GM19238 (cell line): ENCODE measurements at regions not wholly inside any gene's neighbourhood (a gene's known extent, or its start where the extent isn't known, plus 50 kb on each side); places are given as distances from the start of the nearest gene placed in this dataset.
"Not testable (repeated sequence)": the region's sequence is repeated elsewhere in the genome, so short reads cannot be mapped to it uniquely, and the experiment has no call there.

Experiments
- DNase-seq: peaks from one replicate; pipeline ENCODE4 v3.0.0; 2011; ENCODE audit warnings: low spot score; ENCODE audit not compliant: insufficient read length

DNA sequence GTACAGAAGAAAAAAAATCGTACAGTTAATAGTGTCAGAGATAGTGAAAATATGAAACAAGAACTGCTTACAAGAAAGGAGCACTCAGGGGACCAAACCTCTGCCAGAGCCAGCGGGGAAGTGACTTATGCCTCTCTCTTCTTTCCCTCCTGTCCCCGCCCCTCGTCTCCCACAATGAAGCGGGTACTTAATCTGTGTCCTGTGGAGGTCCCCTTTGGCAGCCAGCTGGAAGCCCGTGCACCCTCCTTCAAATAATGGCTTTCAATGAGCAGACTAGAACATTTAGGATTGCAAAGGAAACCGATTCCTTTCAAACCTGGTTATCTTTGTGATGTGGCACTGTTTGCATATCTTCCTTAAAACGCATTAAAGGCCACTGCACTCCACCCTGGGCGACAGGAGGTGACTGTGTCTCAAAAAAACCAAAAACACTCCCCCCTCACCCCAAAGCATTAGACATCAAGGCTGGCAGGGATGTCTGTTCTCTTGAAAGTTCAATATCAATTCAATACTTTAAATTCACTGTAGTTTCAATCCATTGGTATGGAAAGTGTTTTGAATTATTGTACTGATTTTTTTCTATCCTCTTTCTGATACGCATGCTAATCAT is 51.7 kb downstream of the PPIAL4C start:
- not testable (repeated sequence) for DNase-seq

DNA sequence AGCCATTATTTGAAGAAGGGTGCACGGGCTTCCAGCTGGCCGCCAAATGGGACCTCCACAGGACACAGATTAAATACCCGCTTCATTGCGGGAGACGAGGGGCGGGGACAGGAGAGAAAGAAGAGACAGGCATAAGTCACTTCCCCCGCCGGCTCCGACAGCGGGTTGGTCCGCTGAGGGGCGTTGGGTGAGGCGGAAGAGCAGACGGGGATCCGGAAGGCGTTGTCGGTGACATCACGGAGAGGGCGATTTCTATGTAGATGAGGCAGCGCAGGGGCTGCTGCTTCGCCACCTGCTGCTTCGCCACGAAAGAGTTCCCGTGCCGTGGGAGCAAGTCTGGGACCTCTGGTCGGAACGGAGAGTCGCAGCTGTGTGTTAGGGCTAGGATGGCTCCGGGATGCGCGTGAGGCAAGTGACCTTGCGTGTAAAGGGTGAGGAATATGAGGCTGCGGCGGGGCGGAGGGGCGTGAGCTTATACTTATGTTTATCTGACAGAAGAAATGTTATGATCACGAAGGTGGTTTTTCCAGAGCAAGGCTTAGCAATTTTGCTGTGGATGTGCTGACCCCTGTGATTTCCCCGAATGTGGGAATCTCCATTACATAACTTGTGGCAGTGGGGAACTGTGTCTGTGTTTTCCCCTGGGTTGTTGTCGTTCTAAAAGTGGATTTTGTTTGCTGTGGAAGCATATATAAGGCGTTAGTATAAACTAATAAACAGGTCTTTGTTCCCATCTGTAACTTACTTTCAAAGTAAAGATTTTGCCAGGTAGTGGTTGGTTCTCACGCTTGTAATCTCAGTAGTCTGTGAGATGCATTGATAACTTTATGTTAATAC is 52.9 kb downstream of the PPIAL4C start:
- peak; percentile 8 for DNase-seq

DNA sequence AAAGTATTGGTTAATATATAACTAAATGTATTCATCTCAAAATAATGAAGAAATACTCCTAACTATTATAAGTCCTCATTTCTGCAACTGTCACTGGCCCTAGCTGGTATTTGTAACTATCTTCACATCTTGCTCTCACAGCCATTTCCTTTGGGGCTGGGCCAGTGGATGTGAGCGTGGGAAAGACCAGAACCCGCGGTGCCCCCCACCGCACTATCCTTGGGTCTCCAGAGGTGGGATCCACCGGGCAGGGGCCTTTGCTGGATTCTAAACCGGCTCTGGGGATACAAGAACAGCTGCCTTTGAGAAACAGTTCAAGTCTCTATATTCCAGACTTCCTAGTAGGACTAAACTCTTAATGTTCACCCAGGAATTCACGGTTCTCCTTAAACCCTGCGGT is 54.8 kb downstream of the PPIAL4C start:
- not testable (repeated sequence) for DNase-seq

DNA sequence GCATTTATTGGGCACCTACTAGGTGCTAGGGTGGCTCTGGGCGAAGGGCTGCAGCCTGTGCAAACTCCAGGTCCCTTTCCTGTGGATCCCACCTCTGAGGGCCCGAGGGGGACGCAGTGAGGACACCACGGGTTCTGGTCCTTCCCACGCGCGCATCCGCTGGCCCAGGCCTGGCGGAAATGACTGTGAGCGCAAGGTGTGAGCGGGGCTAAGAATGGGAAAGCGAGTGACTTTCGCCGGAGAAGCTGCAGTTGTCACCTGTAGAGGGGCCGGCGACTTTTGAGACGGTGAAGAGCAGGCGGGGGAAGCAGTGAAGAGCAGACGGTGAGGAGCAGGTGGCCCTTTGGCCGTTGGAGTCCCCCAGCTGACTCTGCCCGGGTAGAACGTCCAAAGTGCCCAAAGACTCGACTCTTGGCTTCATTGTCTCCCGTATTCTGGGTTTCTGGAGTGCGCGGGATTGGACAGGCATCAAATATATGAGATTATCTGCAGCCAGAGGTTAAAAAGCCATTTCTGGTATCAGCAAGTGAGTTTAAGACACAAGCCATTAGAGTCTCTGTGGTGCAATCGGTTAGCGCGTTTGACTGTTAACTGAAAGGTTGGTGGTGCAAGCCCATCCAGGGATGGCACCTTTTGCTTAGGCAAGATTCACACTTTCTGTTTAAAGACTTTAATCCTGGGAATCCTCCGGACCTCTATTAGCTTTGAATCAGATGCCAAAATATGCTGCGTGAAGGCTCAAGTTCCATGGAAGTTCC is 55.4 kb downstream of the PPIAL4C start:
- DNase-seq, result not testable (repeated sequence)

DNA sequence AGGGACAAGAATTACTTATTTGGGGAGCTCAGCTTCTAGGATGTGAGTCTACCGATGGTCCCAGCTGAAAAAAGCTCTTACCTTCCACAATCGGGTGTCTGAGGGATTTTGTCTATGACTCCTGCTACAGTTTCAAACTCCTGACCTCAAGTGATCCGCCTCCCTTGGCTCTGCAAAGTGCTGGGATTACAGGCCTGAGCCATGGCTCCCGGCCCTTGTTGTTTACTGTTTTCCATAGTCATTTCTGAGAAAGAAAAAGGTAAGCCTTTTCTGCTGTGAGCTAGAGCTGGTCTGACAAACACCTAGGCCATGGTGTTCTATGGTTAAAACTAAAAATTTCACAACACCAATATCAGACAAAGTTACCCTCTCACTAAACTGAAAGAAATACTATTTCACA is 57.5 kb downstream of the PPIAL4C start:
- not testable (repeated sequence) for DNase-seq

DNA sequence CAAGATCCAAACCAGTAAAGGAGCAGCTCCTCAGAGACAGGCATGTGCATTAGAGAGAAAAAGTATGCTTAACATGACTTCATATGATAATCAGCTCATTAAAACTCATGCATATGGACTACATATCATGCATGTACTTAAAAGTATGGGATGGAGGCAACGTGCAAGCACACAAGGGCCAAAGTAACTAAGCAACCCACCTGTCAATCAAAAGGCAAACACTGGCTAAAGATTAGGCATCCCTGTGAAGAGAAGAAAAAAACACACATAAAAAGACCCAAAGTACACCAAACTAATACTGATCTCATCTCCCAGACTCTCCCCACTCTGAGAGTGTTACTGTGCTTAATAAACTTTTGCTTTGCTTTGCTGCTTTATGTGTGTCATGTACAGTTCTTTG is 61.2 kb downstream of the PPIAL4C start:
- DNase-seq, result not testable (repeated sequence)

DNA sequence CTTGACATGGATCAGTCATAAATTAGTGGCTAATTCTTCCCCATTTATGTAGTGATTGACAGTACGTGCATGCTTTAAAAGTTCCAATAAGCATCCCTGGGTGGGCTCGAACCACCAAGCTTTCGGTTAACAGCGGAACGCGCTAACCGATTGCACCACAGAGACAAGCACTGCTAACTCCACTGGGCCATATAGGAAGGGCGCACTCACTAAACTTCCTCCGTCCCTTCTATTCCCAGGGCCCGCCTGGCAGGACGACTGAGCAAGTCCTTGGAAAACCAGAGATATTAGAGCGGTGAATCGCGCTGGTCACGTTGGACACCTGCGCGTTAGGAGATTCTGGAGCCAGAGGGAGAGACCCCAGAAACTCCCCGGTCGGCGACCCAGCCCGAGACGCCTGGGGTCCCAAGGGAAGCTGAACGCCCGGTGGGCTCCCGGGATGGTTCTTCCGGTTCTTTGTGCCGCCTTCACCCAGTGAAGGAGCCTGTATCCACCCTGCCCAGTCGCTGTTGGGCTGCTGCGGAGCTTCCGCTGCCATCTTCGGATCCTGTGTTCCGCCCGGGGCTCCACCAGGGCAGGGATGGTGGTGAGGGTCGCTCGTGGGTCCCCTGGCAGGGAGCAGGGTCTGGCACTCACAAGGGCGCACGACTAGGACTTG is 62.8 kb downstream of the PPIAL4C start:
- not testable (repeated sequence) for DNase-seq

DNA sequence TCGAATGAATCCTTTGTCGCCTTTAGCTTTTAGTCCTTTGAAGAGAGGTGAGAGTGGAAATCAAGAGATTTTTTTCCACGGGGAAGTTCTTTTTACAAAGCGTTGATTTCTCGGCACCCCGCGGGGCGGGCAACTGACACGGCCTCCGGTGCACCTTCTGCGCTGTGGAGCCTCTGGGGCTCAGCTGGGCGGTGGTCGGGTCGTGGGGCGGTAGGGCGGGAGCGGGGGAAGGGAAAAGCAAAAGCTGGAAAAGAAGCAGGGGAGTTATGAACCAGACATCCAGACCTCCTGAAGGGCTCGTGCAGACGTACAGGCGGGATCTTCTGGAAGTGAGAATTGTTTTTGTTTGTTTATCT is 63.3 kb downstream of the PPIAL4C start:
- DNase-seq, result not testable (repeated sequence)

DNA sequence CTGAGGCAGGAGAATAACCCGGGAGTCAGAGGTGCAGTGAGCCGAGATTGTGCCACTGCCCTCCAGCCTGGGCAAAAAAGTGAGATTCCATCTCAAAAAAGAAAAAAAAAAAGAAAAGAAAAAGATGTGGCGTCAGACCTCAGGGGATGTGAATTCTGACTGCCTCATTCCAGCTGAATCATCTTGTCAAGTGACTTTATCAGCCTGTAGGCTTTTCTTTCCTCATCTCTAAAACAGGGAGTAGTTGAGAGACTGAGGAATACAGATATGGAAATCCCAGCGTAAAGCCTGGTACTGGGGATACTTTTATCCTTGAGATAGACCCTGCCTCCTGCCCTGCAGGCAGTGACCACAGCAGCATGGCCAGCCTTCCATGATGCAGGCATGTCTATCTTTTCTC is 74.1 kb downstream of the PPIAL4C start:
- not testable (repeated sequence) for DNase-seq

DNA sequence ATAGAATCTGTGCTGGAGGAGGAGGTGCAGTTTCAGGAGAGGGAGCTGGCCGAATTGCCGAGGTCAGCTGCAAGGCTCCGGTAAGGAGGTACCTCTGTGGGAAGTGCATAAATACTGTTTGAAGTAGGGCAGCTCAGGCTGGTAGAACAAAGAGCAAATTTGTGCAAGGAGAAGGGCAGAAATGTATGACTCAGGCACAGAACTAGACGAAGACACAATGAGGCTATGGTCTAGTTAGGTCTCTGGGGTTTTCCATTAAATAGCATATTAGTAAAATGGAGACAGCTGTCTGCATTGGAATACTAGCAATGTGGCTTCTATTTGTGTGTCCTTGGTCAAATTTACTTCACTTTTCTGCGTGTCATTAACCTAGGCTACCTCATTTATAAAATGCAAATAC is 74.5 kb downstream of the PPIAL4C start:
- not testable (repeated sequence) for DNase-seq

DNA sequence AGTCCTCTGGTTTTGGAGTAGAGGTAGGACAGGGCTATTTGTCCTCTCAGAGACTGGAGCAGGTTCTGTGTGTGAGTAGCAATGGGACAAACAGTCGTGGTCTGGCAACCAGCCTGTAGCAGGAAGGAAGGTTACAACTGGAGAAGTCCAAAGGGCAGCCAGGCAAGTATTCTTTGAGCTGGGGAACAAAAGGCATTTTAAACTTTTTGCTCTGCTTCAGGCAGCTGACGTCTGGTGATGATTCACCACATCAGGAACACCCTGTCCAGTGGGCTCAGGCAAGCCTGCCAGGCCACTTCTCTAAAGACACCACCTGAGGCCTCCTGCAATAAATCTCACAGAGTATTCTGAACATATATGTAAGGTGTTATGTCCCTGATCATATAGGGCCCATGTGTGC is 81.0 kb downstream of the PPIAL4C start:
- not testable (repeated sequence) for DNase-seq

DNA sequence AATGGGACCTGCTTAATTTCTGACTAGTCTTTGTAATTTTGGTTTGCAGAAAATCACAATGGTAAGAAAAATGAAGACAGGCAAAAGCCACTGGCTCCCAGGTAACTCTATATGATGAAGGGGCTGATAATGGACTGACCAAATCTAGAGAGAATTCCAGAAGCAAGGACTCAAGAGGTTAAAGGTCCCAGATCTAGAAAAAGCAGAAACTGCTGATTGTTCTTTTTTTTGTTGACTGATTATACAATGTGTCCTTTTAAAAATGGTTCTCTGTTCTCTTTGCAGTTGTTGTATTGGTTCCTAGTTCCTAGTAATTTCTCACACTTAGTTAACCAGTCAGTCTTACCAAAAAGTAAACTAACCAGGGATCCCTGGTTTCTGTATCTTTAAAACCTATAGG is 81.4 kb downstream of the PPIAL4C start:
- not testable (repeated sequence) for DNase-seq

DNA sequence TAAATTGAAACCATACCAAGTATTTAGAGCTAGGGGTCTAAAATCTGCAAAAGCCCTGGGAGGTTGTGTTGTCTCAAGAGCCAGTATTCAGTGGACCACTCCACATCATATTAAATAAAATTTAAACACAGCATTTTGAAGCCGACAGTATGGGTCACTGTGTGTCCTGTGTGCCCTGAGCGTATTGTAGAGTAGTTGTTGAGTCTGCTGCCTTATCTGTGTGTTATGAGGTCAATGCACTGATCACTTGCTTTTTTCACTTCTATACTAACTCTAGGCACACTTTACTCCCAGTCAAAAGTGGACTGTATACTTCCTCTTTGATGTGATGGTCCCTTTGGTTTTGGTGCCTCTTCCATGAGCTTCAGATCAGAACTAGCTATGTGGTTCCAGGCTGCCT is 81.9 kb downstream of the PPIAL4C start:
- not testable (repeated sequence) for DNase-seq

DNA sequence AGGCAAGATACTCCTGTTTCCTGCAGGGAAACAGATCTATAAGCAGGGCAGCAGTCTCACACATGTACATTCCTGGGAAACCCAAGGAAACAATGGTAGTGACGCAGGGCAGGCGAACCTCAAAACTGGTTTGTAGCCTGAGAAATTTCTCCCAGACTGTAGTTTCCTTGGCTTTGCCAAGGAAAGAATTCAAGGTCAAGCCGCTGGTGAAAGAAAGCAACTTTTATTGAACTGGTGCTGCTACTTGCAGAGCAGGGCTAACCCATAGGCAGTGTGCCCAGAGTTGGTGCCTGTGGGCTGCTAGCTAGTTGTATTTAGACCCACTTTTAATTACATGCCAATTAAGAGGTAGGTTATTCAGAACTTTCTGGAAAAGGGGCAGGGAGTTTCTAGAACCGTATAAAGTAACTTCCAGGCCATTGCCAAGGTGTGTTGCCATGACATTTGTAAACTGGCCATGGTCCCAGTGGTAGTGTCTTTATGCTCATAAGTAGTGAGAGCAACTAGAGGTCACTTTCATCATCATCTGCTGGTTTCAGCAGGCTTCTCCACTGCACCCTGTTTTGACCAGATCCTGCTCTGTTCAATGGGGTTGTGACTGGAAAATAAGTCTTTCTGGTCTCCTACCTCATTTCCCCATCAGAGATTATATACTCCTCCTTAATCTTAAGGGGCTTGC is 89.7 kb downstream of the PPIAL4C start:
- not testable (repeated sequence) for DNase-seq

DNA sequence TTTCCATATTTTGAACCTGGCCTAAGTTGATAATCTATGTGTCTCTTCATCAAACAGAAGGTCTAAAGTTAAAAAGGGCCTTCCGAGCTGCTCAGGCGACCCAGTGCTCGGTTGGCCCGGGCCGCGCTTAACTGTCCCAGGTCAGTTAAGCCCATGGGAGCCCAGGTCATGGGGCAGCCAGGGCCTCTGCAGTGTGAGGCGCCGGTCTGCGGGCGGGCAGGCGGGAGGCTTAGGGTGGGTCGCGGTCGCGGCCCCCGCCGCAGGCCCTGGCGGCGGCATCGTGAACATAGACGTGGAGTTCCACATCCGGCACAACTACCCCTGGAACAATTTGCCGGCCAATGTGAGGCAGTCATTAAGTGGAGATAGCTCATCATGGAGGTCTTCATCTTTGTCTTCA is 91.3 kb downstream of the PPIAL4C start:
- DNase-seq, result not testable (repeated sequence)

DNA sequence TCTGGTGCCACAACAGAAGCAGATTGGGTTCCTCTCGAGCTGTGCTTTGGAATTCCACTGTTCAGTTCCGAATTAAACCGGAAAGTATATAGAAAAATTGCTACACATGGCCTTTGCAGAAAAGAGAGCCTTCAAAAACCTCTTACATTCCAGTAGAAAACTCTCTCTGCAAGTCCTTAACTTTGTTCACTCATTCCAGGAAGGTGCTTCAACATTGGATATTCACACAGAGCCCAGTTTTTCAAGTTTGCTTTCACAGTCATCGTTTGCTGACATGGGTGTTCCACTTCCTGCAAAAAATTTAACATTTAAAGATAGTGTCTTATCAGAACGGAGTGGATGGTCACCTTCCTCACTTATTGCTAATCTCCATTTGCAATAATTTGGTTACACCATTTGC is 93.7 kb downstream of the PPIAL4C start:
- DNase-seq, result not testable (repeated sequence)

DNA sequence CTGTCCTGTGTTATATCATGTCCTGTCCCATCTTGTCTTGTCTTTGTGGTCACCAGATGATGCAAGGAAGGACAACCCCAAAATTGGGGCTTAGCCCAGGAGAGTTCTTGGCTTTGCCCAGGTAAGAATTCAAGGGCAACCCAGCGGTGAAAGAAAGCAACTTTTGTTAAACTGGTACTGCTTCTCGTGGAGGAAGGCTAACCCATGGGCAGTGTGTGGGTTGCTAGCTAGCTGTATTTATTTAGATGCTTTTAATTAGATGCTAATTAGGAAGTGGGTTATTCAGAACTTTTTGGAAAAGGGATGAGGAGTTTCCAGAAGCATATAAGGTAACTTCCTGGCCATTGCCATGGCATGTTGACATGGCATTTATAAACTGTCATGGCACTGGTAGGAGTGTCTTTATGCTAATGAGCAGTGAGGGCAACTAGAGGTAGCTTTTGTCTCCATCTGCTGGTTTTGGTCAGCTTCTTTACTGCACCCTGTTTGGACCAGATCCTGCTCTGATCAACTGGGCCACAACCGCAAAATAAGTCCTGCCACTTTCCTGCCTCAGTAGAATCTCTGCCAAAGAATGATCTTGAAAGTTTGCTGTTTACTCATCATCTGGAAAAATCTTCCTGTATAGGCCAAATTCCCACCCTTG is 95.8 kb upstream of the FCGR1A start:
- DNase-seq, result not testable (repeated sequence)

DNA sequence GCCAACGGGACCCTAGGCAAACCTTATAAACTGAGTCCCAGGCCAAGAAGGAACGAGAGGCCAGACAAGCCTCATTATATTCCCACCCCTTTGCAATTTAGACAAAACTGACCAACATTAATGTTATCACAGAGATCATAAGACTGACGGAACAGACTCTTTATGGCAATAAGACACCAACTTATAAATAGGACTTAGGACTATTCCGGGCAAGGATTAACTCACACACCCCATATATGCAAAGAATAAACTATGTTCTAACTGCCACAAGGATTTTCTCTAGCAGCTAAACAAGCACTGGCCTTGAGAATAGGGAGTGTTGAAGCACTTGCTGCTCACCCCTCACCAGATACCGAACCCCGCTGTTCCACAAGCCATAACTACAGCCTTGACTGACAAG is 91.1 kb upstream of the FCGR1A start:
- DNase-seq, result not testable (repeated sequence)

DNA sequence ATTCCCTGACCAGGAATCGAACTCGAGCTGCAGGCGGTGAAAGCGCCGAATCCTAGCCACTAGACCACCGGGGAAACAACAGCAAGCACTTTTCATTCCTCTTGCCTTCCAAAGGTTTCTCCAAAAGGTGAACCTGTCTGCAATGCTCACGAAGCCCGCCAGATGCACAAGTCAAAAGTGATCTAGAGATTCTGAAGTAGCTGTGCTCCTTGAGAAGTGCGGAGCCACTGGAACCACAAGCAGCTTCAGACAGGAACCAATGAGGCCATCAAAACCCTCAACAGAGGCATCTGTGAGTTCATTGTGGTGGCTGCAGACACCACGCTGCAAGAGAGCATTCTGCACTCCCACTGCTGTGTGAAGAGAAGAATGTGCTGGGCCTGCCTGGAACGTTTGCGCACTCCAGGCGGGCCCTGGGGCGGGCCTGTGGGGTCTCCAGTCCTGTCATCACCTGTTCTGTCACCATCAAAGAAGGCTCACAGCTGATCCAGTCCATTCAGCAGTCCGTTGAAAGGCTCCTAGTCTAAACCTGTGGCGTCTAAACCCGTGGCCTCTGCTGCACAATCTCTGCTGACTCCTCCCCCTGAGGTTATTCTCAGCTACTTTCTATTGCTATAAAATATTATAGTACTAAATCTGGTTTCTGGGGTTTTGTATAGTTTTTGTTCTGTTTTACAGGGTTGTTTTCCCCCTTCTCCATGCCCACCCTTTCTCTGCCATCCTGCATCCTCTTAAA is 89.5 kb upstream of the FCGR1A start:
- not testable (repeated sequence) for DNase-seq

DNA sequence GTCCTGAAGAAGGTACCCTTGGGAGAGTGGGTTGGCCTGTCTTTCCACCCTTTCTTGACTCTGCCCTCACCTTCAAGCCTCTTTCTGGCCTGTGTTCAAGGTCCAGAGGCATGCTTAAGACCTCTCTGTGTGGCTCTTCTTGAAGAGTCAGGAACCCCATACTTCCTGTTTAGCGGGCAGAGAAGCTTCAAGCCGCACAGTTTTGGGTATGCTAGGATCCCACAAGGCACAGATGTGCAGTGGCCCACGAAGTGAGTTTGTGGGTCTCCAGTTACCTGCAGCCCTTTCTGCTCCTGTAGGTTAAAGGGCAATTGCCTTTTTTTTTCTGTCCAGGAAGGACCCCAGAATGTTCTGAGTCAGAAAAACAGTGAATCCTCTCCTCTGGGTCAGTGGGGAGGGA is 87.4 kb upstream of the FCGR1A start:
- not testable (repeated sequence) for DNase-seq
